PC-3 (cell line): ENCODE measurements at regions not wholly inside any gene's neighbourhood (a gene's known extent, or its start where the extent isn't known, plus 50 kb on each side); places are given as distances from the start of the nearest gene placed in this dataset.

Experiments
- ATAC-seq: fragments of 200-7000 bp; cut with Tn5 transposase; 2 replicates; pipeline ENCODE4 v1.9.1; 2020; ENCODE audit warnings: mild to moderate bottlenecking, moderate library complexity
- BruUV-seq: library from RNA; stranded (reverse); fragments of 400-500 nt; replicated peaks from 2 replicates; lab custom pipeline; 2021; lab: Mats Ljungman, UMichigan
- CTCF ChIA-PET: fragments of 300-600 bp; sonication (Branson Sonifier 250); formaldehyde crosslinking; loops from one replicate; lab custom pipeline; 2022; ENCODE audit warnings: antibody characterized with exemption; lab: Charles Lee
- POLR2A ChIA-PET: fragments of 300-600 bp; sonication (Branson Sonifier 250); formaldehyde crosslinking; loops from one replicate; lab custom pipeline; 2022; ENCODE audit warnings: antibody characterized with exemption; ENCODE audit not compliant: unreplicated experiment; lab: Charles Lee
- DNase-seq: peaks from one replicate; pipeline ENCODE4 v3.0.0-alpha.2; 2015
- H2AFZ ChIP-seq: fragments of 300-600 bp; sonication (generic); 2 replicates; pipeline ENCODE4 v1.6.0; 2016; ENCODE audit warnings: antibody characterized with exemption, low read length
- H3F3A ChIP-seq: fragments of 300-600 bp; sonication (generic); one replicate; pipeline ENCODE4 v1.6.0; 2017; ENCODE audit warnings: antibody characterized with exemption, low read length, control low read depth, mild to moderate bottlenecking; ENCODE audit not compliant: unreplicated experiment
- H3K27ac ChIP-seq: fragments of 300-600 bp; sonication (generic); 2 replicates; pipeline ENCODE4 v1.5.1; 2016; ENCODE audit warnings: mild to moderate bottlenecking, low read length
- H3K27me3 ChIP-seq: fragments of 300-600 bp; sonication (generic); 2 replicates; pipeline ENCODE4 v1.6.1; 2016; ENCODE audit warnings: low read length, mixed read lengths
- H3K36me3 ChIP-seq: fragments of 300-600 bp; sonication (generic); 2 replicates; pipeline ENCODE4 v1.6.1; 2016; ENCODE audit warnings: low read depth, mixed run types, low read length, mixed read lengths
- H3K4me1 ChIP-seq: fragments of 300-600 bp; sonication (generic); 2 replicates; pipeline ENCODE4 v1.5.1; 2016; ENCODE audit warnings: low read length; ENCODE audit not compliant: insufficient read depth
- H3K4me2 ChIP-seq: fragments of 300-600 bp; sonication (generic); 2 replicates; pipeline ENCODE4 v1.6.0; 2016; ENCODE audit warnings: low read length
- H3K4me3 ChIP-seq: fragments of 300-600 bp; sonication (generic); 2 replicates; pipeline ENCODE4 v1.5.1; 2016; ENCODE audit warnings: mild to moderate bottlenecking, low read length, mixed read lengths
- H3K79me2 ChIP-seq: fragments of 300-600 bp; sonication (generic); 2 replicates; pipeline ENCODE4 v1.6.1; 2017; ENCODE audit warnings: low read length, mixed read lengths
- H3K9ac ChIP-seq: fragments of 300-600 bp; sonication (generic); 2 replicates; pipeline ENCODE4 v1.6.0; 2016; ENCODE audit warnings: mild to moderate bottlenecking, low read length
- H3K9me2 ChIP-seq: fragments of 300-600 bp; sonication (generic); replicated peaks from 2 replicates; pipeline ENCODE4 v1.6.1; 2016; ENCODE audit warnings: mixed run types, low read length, mixed read lengths
- H3K9me3 ChIP-seq: fragments of 300-600 bp; sonication (generic); 2 replicates; pipeline ENCODE4 v1.6.1; 2016; ENCODE audit warnings: low read length, mixed read lengths
- H4K20me1 ChIP-seq: fragments of 300-600 bp; sonication (generic); 2 replicates; pipeline ENCODE4 v1.6.1; 2016; ENCODE audit warnings: low read length, mixed read lengths
- CTCF ChIP-seq: fragments of 300-600 bp; sonication (generic); conservative IDR thresholded peaks from 2 replicates; pipeline ENCODE4 v1.5.1; 2017; ENCODE audit warnings: antibody characterized with exemption, low read depth, mild to moderate bottlenecking, low read length
- EZH2 ChIP-seq: fragments of 300-600 bp; sonication (generic); IDR thresholded peaks from one replicate; pipeline ENCODE4 v1.6.1; 2017; ENCODE audit warnings: antibody characterized with exemption, mild to moderate bottlenecking, low read length; ENCODE audit not compliant: unreplicated experiment
- EZH2phosphoT487 ChIP-seq: fragments of 300-600 bp; sonication (generic); IDR thresholded peaks from 2 replicates; pipeline ENCODE4 v1.6.1; 2018; ENCODE audit warnings: mild to moderate bottlenecking, antibody characterized with exemption, low read length, borderline replicate concordance
- intact Hi-C: fragments of 100-400 bp; cut with micrococcal nuclease; formaldehyde crosslinking; loops from 2 replicates; pipeline ENCODE4 v1.9.0; 2023

- TF ChIP-seq EZH2 (no peak), EZH2phosphoT487 (no peak), CTCF (no peak)
- Histone ChIP-seq H3K9me2 (no peaks in the 10 kb centered on the region), H3K9ac (peak overlapping the region; percentile 34), H4K20me1 (no peaks in the 10 kb centered on the region), H3K4me2 (peak overlapping the region; percentile 63), H3K36me3 (no peaks in the 10 kb centered on the region), H3K4me1 (peaks cover 51% of the 10 kb centered on the region), H2AFZ (no peak overlapping the region), H3K9me3 (no peaks in the 10 kb centered on the region), H3K27ac (peak overlapping the region; percentile 65), H3K27me3 (peaks cover 18% of the 10 kb centered on the region; the same call in 1 of the 2 replicates), H3K4me3 (peak overlapping the region; percentile 10; the same call in 1 of the 2 replicates), H3F3A (no peaks in the 10 kb centered on the region), H3K79me2 (no peaks in the 10 kb centered on the region)
- DNase-seq (peak; percentile 99), ATAC-seq (peak; percentile 82)
- POLR2A ChIA-PET, result interaction anchor here (0.5 to 0.6 kb wide), 3 partner anchors 10 to 108 kb away, joined by 3 to 10 read pairs (median 3); no protein-coding TSS in a partner anchor
- BruUV-seq, result no TSS peak
- intact Hi-C loops, result no loop called here
- CTCF ChIA-PET, result interaction anchor here (0.7 kb wide), 1 partner anchor 310 kb away, joined by 3 read pairs; no protein-coding TSS in a partner anchor
Measured at GRCh38 chr1:228837817-228838716, 102.8 kb downstream of the RHOU start.

GRCh38 chr1:228838717-228839500 lies 103.6 kb downstream of the RHOU start:
- Histone ChIP-seq H3K4me2 (peak overlapping the region; percentile 41), H3K27ac (peak overlapping the region; percentile 51), H3K27me3 (peaks cover 13% of the 10 kb centered on the region; the same call in 1 of the 2 replicates), H3K9ac (no peak overlapping the region; the same call in 1 of the 2 replicates), H3F3A (no peaks in the 10 kb centered on the region), H3K9me3 (no peaks in the 10 kb centered on the region), H4K20me1 (no peaks in the 10 kb centered on the region), H2AFZ (no peak overlapping the region), H3K79me2 (no peaks in the 10 kb centered on the region), H3K36me3 (no peaks in the 10 kb centered on the region), H3K4me3 (no peak overlapping the region), H3K9me2 (no peaks in the 10 kb centered on the region), H3K4me1 (peaks cover 51% of the 10 kb centered on the region)
- DNase-seq (peak; percentile 20), ATAC-seq (no peak)
- TF ChIP-seq CTCF (no peak), EZH2 (no peak), EZH2phosphoT487 (no peak)
- no TSS peak for BruUV-seq
- ChIA-PET POLR2A (interaction anchor here (0.6 kb wide), 2 partner anchors 109 to 150 kb away, joined by 3 read pairs; no protein-coding TSS in a partner anchor), CTCF (interaction anchor here (0.7 kb wide), 1 partner anchor 309 kb away, joined by 3 read pairs; no protein-coding TSS in a partner anchor)
- intact Hi-C loops, result no loop called here
